T-helper 1 cell treated with Interleukin-12 subunit alpha and Interleukin-12 subunit beta and Interleukin-4 antibody, amounts not matched to agents 30 ng/mL and 1 ng/mL, for 36 hours (primary cell): ENCODE measurements at regions not wholly inside any gene's neighbourhood (a gene's known extent, or its start where the extent isn't known, plus 50 kb on each side); places are given as distances from the start of the nearest gene placed in this dataset.

Source experiments
- intact Hi-C: fragments of 100-400 bp; cut with micrococcal nuclease; formaldehyde crosslinking; loops from one replicate; pipeline ENCODE4 v1.15.1; 2024

DNA sequence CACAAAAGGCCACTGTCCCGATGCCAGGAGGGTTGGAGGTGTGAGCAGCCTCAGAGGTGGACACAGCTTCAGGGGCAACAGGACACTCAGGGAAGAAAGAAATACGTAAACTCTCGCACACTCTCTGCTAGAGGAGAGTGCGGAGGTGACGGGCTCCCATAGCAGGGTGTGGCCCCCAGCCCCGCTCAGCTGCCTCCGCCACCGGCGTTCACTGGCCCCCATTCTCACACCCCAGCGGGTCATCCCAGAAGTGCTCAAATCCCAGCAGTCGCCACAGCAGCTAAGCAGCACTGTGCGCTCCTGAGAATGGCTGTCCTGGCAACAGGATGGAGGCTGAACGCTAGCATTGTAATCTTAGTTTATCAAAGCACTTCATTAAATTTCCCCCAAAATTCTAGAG is 315.6 kb upstream of the SALL3 start:
- intact Hi-C loops, result no loop called here

- intact Hi-C loops, result no loop called here
Observed at GRCh38 chr18:78664848-78665247, 314.8 kb upstream of the SALL3 start.

- intact Hi-C loops, result no loop called here
Observed at GRCh38 chr18:78665644-78666043, 314.0 kb upstream of the SALL3 start.

DNA sequence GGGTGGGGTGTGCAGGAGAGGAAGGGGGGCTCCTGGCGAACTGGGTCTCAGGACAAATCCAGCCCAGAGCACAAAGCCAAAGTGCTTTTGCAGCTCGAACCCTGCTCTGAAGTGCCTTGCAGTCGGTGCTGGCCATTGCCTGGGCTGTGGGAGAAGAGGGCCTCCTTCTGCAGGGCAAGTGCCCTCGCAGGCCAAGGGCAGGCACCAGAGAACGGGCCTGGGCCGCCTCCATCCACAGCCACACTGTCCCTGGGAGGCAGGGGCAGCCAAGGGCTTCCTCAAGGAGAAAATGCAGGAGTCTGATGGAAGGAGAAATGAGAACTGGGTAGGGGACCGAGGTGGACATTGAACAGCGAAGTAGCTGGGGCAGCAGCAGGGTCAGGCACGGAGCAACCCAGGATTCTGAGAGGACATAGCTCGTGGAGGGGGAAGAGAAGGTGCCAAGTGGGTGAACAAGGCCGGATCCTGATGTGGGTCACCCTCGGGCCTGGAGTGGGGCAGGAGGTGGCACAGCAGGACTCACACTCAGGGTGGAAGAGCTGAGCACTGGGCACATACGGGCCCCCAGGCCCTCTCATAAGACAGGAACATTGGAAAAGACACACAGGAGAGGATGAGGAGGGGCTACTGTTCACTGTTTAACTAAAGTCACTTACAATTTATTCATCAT is 312.8 kb upstream of the SALL3 start:
- intact Hi-C loops, result no loop called here

GRCh38 chr18:78670778-78671391 is 308.7 kb upstream of the SALL3 start:
- intact Hi-C loops, result no loop called here

GRCh38 chr18:78671551-78671950 is 308.1 kb upstream of the SALL3 start:
- intact Hi-C loops, result no loop called here

DNA sequence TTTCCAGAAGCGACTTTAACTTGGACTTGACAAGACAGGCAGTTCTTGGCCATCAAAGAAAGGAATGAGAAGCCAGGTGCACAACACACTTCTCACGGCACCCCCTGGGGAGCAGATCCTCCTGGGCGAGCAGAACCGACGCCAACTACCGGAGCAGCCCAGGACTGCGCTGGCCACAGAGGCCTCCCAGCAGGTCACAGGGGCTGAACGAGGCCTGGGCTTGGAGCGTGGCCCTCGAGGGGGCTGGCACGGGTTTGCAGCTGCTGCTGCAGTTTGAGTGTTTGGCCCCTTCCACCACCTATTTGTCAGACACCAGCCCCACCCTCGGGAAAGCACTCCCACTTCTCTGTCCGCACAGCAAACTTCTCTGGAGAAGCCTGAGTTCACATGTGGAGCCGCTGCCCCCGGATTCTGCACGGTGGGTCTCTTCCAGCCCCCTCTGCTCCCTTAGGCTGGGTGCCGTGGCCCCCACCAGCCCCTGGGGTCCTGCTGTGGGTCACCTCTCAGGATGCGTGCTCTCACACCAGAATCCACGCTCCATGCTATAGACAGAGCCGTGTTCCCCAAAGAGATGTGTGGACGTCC is 306.7 kb upstream of the SALL3 start:
- intact Hi-C loops, result no loop called here

GRCh38 chr18:78673516-78674321 is 305.9 kb upstream of the SALL3 start:
- intact Hi-C loops, result no loop called here

- intact Hi-C loops, result no loop called here
Observed at GRCh38 chr18:78675231-78675630, 304.4 kb upstream of the SALL3 start.

DNA sequence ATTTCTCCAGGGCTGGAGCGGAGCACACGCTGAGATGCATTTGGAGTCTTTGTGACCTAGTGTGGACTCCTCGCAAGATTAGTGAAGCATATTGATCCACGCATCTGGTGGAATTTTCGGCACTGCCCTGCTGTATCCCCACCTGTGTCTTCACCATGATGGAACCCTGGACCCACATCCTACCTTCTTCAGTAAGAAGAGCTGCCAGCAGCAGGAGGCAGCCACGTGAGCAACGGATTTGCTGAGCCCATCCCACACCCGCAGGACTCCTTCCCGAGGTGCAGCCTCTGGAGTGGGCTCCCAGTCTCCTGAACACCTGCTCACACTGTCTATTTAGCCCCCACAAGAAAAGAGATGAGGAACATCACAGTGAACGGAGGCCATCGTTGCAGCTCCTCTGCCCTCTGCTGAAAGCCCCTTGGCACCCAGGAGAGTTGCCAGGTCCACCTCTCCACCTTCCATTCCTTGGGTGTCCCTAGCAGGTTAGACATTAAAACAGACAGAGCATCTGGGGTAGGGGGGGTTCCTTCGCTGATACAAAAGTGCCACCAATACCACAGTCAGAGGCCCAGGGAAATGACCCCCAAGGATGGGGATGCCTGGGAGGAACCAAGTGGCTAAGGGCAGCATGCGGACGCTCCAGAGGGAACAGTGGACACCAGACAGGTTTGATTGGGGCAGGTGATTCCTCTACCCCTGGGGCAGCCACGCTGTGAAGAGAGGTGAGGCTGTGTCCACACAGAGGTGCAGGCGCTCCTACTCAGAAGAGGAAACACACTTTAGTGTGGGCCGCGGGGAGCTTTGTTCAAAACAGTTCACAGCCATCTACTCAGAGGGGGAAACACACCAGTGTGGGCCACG is 302.8 kb upstream of the SALL3 start:
- intact Hi-C loops, result no loop called here

DNA sequence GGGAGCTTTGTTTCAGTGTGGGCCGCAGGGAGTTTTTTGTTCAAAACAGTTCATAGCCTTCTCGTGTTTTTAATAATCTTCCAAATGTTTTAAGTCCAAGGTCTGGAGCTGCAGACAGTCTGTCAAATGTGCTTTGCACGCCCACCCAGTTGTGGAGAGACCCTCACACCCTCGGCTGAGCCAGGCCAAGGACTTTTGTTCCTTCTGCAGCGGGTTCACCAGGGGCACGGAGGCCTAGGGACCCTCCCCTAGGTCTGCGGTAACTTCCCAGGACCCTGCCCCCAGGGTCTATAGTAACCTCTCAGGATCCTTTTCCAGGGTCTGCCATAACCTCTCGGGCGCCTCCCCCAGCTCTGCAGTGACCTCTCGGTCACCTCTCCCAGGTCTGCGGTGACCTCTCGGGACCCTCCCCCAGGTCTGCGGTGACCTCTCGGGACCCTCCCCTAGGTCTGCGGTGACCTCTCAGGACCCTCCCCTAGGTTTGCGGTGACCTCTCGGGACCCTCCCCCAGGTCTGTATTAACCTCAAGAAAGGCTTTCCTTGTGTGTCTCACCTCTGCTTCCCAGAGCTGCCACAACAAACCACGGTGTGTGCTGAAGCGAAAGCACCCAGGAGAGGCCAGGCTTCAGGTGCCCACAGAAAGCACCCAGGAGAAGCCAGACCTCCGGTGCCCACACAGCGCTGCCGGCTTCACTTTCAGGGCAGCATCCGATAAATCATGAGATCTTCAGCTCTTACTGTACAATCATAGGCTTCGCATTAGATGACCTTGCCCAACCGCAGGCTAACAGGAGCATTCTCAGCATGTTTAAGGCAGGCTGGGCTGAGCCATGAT is 301.9 kb upstream of the SALL3 start:
- intact Hi-C loops, result no loop called here

DNA sequence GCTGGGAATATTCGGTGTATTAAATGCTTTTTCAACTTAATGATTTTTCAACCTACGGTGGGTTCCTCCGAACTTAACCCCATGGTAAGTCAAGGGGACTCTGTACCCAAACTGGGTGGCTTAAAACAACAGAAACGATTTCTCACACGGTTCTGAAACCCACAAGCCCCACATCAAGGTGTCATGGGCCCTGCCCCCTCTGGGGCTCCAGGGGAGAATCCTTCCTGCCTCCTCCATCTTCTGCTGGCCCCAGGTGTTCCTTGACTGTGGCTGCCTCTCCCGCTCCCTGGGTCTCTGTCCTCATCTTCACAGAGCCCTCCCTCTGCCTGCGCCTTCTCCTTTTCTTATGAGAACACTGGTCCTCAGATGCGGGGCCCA is 301.3 kb upstream of the SALL3 start:
- intact Hi-C loops, result no loop called here

- intact Hi-C loops, result no loop called here
Observed at GRCh38 chr18:78679031-78679430, 300.6 kb upstream of the SALL3 start.

- intact Hi-C loops, result no loop called here
Observed at GRCh38 chr18:78679613-78680260, 299.9 kb upstream of the SALL3 start.

DNA sequence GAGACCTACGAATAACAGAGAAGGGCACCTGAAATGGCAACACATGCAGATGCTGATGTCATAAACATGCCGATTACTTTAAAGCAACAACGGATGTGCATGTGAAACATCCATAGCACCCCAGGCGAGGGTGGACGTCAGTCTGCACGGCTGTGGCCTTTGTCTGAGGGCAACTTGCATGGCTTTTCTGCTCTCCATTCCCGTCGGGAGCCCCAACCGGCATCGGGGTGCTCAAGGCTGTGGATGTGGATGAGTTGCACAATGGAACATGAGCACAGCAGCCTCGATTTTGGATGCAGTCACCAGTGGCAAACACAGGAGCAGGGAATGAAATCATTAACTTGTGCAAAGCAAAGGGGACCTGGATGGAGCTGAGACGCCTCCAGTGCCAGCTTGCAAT is 298.2 kb upstream of the SALL3 start:
- intact Hi-C loops, result no loop called here

DNA sequence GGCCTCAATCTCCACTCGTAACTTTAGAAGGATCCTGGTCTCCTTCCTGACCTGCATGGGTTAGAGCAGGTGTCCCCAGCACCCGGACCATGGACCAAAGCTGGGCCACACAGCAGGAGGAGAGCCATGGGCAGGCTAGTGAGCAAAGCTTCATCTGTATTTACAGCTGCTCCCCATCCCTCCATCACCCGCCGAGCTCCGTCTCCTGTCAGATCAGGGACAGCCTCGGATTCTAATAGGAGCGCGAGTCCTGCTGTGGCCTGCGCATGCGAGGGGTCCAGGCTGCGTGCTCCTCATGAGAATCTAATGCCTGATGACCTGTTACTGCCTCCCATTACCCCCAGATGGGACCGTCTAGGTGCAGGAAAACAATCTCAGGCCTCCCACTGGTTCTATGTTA is 297.7 kb upstream of the SALL3 start:
- intact Hi-C loops, result no loop called here

DNA sequence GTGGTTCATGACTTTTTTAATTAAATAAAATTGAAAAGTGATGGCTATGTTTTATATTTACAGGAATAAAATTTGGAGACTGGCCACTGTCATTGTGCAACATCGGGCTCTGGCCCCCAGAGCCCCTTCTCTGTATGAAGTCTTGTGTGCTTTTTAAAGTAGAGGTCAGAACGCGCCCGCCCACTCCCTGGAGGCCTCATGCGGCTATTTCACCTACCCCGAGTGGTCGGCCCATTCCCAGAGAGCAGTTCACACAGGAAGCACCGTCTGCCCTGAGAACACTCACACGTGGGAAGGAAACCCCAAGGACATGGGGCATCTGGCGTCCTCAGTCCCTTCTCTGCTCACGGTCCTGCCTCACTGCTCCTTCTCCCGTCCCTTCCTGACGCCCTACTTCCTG is 296.9 kb upstream of the SALL3 start:
- intact Hi-C loops, result no loop called here

- intact Hi-C loops, result no loop called here
Observed at GRCh38 chr18:78683191-78684010, 296.2 kb upstream of the SALL3 start.
